ENCODE measurements at regions not wholly inside any gene's neighbourhood (a gene's known extent, or its start where the extent isn't known, plus 50 kb on each side); places are given as distances from the start of the nearest gene placed in this dataset.

- no peak for ATAC-seq
These were observed 239.7 kb downstream of the EMP1 start for GRCh38 chr12:13436182-13436581.

GRCh38 chr12:13435235-13435933, 238.9 kb downstream of the EMP1 start:
- H2AFZ ChIP-seq (ENCODE audit: low read length): no peak overlapping the region
- H3K79me2 ChIP-seq (ENCODE audit: low read length): no peaks in the 10 kb centered on the region
- ChIA-PET POLR2A (ENCODE audit: unreplicated experiment) (no interaction called here), CTCF (no interaction called here)
- H3K4me2 ChIP-seq (ENCODE audit: low read length): no peak overlapping the region
- no peaks in the 10 kb centered on the region for H3K36me3 ChIP-seq (ENCODE audit: low read depth, low read length)
- no peaks in the 10 kb centered on the region for H4K20me1 ChIP-seq (ENCODE audit: low read length)
- intact Hi-C loops (cut with micrococcal nuclease): no loop called here
- no TSS peak for BruUV-seq (replicated peaks)
- no peak for DNase-seq
- no peaks in the 10 kb centered on the region for H3F3A ChIP-seq (ENCODE audit: low read length, unreplicated experiment)
- no peaks in the 10 kb centered on the region; the same call in 1 of the 2 replicates for H3K4me1 ChIP-seq (ENCODE audit: insufficient read depth, low read length)
- H3K27me3 ChIP-seq (ENCODE audit: low read length): no peaks in the 10 kb centered on the region
- no peak overlapping the region for H3K4me3 ChIP-seq (ENCODE audit: low read length)
- H3K9ac ChIP-seq (ENCODE audit: low read length): no peak overlapping the region
- no peaks in the 10 kb centered on the region for H3K9me2 ChIP-seq (replicated peaks; ENCODE audit: low read length)
- ATAC-seq: no peak
- TF ChIP-seq EZH2 (IDR thresholded peaks at IDR 0.05; ENCODE audit: low read length, unreplicated experiment): no peak
- TF ChIP-seq, protein P1, sequence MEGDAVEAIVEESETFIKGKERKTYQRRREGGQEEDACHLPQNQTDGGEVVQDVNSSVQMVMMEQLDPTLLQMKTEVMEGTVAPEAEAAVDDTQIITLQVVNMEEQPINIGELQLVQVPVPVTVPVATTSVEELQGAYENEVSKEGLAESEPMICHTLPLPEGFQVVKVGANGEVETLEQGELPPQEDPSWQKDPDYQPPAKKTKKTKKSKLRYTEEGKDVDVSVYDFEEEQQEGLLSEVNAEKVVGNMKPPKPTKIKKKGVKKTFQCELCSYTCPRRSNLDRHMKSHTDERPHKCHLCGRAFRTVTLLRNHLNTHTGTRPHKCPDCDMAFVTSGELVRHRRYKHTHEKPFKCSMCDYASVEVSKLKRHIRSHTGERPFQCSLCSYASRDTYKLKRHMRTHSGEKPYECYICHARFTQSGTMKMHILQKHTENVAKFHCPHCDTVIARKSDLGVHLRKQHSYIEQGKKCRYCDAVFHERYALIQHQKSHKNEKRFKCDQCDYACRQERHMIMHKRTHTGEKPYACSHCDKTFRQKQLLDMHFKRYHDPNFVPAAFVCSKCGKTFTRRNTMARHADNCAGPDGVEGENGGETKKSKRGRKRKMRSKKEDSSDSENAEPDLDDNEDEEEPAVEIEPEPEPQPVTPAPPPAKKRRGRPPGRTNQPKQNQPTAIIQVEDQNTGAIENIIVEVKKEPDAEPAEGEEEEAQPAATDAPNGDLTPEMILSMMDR (conservative IDR thresholded peaks at IDR 0.05; ENCODE audit: low read depth, low read length): no peak
- TF ChIP-seq EZH2phosphoT487 (IDR thresholded peaks at IDR 0.05; ENCODE audit: borderline replicate concordance, low read length): no peak
- H3K27ac ChIP-seq (ENCODE audit: low read length): no peak overlapping the region
- H3K9me3 ChIP-seq (ENCODE audit: low read length): no peaks in the 10 kb centered on the region

More at GRCh38 chr12:13436182-13436581, 239.7 kb downstream of the EMP1 start:
- no peaks in the 10 kb centered on the region for H3K79me2 ChIP-seq (ENCODE audit: low read length)
- no peak overlapping the region for H3K27ac ChIP-seq (ENCODE audit: low read length)
- H2AFZ ChIP-seq (ENCODE audit: low read length): no peak overlapping the region
- H3K9me3 ChIP-seq (ENCODE audit: low read length): no peaks in the 10 kb centered on the region
- CTCF ChIA-PET: no interaction called here
- no peak overlapping the region for H3K4me2 ChIP-seq (ENCODE audit: low read length)
- no peaks in the 10 kb centered on the region for H4K20me1 ChIP-seq (ENCODE audit: low read length)
- no TSS peak for BruUV-seq (replicated peaks)
- no peaks in the 10 kb centered on the region for H3K36me3 ChIP-seq (ENCODE audit: low read depth, low read length)
- TF ChIP-seq, protein P1 (conservative IDR thresholded peaks at IDR 0.05; ENCODE audit: low read depth, low read length): no peak
- TF ChIP-seq EZH2phosphoT487 (IDR thresholded peaks at IDR 0.05; ENCODE audit: borderline replicate concordance, low read length): no peak
- no peak for TF ChIP-seq EZH2 (IDR thresholded peaks at IDR 0.05; ENCODE audit: low read length, unreplicated experiment)
- intact Hi-C loops (cut with micrococcal nuclease): no loop called here
- H3K4me1 ChIP-seq (ENCODE audit: insufficient read depth, low read length): no peaks in the 10 kb centered on the region; the same call in 1 of the 2 replicates
- no peak overlapping the region for H3K4me3 ChIP-seq (ENCODE audit: low read length)
- POLR2A ChIA-PET (ENCODE audit: unreplicated experiment): no interaction called here
- no peak for DNase-seq
- H3K27me3 ChIP-seq (ENCODE audit: low read length): no peaks in the 10 kb centered on the region
- H3K9ac ChIP-seq (ENCODE audit: low read length): no peak overlapping the region
- no peaks in the 10 kb centered on the region for H3K9me2 ChIP-seq (replicated peaks; ENCODE audit: low read length)
- no peaks in the 10 kb centered on the region for H3F3A ChIP-seq (ENCODE audit: low read length, unreplicated experiment)

- H3K4me3 ChIP-seq (ENCODE audit: low read length): no peak overlapping the region
- H3K79me2 ChIP-seq (ENCODE audit: low read length): no peaks in the 10 kb centered on the region
- DNase-seq (no peak), ATAC-seq (no peak)
- H3K27ac ChIP-seq (ENCODE audit: low read length): no peak overlapping the region
- no peaks in the 10 kb centered on the region for H4K20me1 ChIP-seq (ENCODE audit: low read length)
- no peaks in the 10 kb centered on the region for H3K36me3 ChIP-seq (ENCODE audit: low read depth, low read length)
- no peaks in the 10 kb centered on the region; the same call in 1 of the 2 replicates for H3K4me1 ChIP-seq (ENCODE audit: insufficient read depth, low read length)
- H3K4me2 ChIP-seq (ENCODE audit: low read length): no peak overlapping the region
- POLR2A ChIA-PET (ENCODE audit: unreplicated experiment): no interaction called here
- H3K9me3 ChIP-seq (ENCODE audit: low read length): no peaks in the 10 kb centered on the region
- no peak overlapping the region for H3K9ac ChIP-seq (ENCODE audit: low read length)
- H3K27me3 ChIP-seq (ENCODE audit: low read length): no peaks in the 10 kb centered on the region
- no TSS peak for BruUV-seq (replicated peaks)
- TF ChIP-seq EZH2phosphoT487 (IDR thresholded peaks at IDR 0.05; ENCODE audit: borderline replicate concordance, low read length): no peak
- no peak for TF ChIP-seq EZH2 (IDR thresholded peaks at IDR 0.05; ENCODE audit: low read length, unreplicated experiment)
- TF ChIP-seq, protein P1 (conservative IDR thresholded peaks at IDR 0.05; ENCODE audit: low read depth, low read length): no peak
- CTCF ChIA-PET: no interaction called here
- no peak overlapping the region for H2AFZ ChIP-seq (ENCODE audit: low read length)
- no peaks in the 10 kb centered on the region for H3F3A ChIP-seq (ENCODE audit: low read length, unreplicated experiment)
- H3K9me2 ChIP-seq (replicated peaks; ENCODE audit: low read length): no peaks in the 10 kb centered on the region
- intact Hi-C loops (cut with micrococcal nuclease): no loop called here
These were observed 237.2 kb downstream of the EMP1 start for GRCh38 chr12:13433768-13434167.
